HepG2 (cell line): ENCODE measurements at regions not wholly inside any gene's neighbourhood (a gene's known extent, or its start where the extent isn't known, plus 50 kb on each side); places are given as distances from the start of the nearest gene placed in this dataset.

ENCODE experiments used
- ATAC-seq: fragments of 200-7000 bp; cut with Tn5 transposase; 3 replicates; pipeline ENCODE4 v1.9.1; 2020; ENCODE audit warnings: mild to moderate bottlenecking, moderate library complexity
- BruUV-seq: library from RNA; stranded (reverse); fragments of 400-500 nt; replicated peaks from 2 replicates; lab custom pipeline; 2021; lab: Mats Ljungman, UMichigan
- CTCF ChIA-PET: fragments of 300-600 bp; formaldehyde crosslinking; extraction: SDS; loops from one replicate; lab custom pipeline; 2021; ENCODE audit warnings: low total read pairs, inconsistent platforms, low intra/inter-chr PET ratio; lab: Yijun Ruan, JAX
- POLR2A ChIA-PET: fragments of 350-600 bp; sonication (Branson Sonifier 250); formaldehyde crosslinking; loops from one replicate; lab custom pipeline; 2020; ENCODE audit warnings: antibody characterized with exemption, inconsistent platforms; lab: Yijun Ruan, JAX
- DNase-seq: peaks from one replicate; pipeline ENCODE4 v3.0.0-alpha.2; 2015; ENCODE audit warnings: low spot score
- FAIRE-seq: peaks from 3 replicates; lab custom pipeline; 2011; peaks lifted over from hg19 to GRCh38; lab: Jason Lieb, UNC
- H2AFZ ChIP-seq: one replicate; pipeline ENCODE4 v1.6.1; 2011; ENCODE audit warnings: low read length, inconsistent platforms
- H3K27ac ChIP-seq: fragments of 300-600 bp; 3 replicates; pipeline ENCODE4 v1.8.0; 2011; ENCODE audit warnings: mixed run types, mild to moderate bottlenecking, mixed read lengths, low read length, inconsistent platforms; ENCODE audit not compliant: insufficient read depth; ENCODE audit errors: extremely low read length
- H3K27me3 ChIP-seq, 2 experiments: fragments of 200-600 bp in 1 of 2; 2 replicates in 1 of 2; 3 replicates in 1 of 2; pipeline versions ENCODE4 v1.6.0 to v1.8.0; 2011; ENCODE audit warnings: low read length in 2 of 2, mild to moderate bottlenecking in 2 of 2, moderate library complexity in 2 of 2, inconsistent platforms in 1 of 2; ENCODE audit not compliant: insufficient read depth in 2 of 2, control insufficient read depth in 1 of 2
- H3K36me3 ChIP-seq, 2 experiments: fragments of 200-600 bp in 1 of 2; replicated peaks in 1 of 2; 2 replicates in 1 of 2; 3 replicates in 1 of 2; pipeline versions ENCODE4 v1.5.1 to v1.8.0; 2011; ENCODE audit warnings: low read length in 2 of 2, inconsistent platforms in 1 of 2; ENCODE audit not compliant: insufficient read depth in 2 of 2, control insufficient read depth in 1 of 2
- H3K4me1 ChIP-seq: 2 replicates; pipeline ENCODE4 v1.5.1; 2012; ENCODE audit warnings: low read length, inconsistent platforms; ENCODE audit not compliant: insufficient read depth
- H3K4me2 ChIP-seq: 2 replicates; pipeline ENCODE4 v1.6.0; 2011; ENCODE audit warnings: low read depth, low read length, inconsistent platforms
- H3K4me3 ChIP-seq, 3 experiments: fragments of 200-600 bp in 1 of 3; sonication (generic), shearing (Covaris generic) in 1 of 3; replicated peaks in 1 of 3; 2 replicates each; pipeline ENCODE4 v1.5.1; 2011 to 2016; ENCODE audit warnings: low read length in 3 of 3, inconsistent platforms in 2 of 3, low read depth in 2 of 3, mild to moderate bottlenecking in 2 of 3, control low read depth in 1 of 3, mixed read lengths in 1 of 3; ENCODE audit not compliant: insufficient read depth in 1 of 3
- H3K79me2 ChIP-seq: one replicate; pipeline ENCODE4 v1.6.1; 2011; ENCODE audit warnings: low read length, inconsistent platforms; ENCODE audit not compliant: insufficient read depth
- H3K9ac ChIP-seq: 2 replicates; pipeline ENCODE4 v1.6.0; 2011; ENCODE audit warnings: mild to moderate bottlenecking, low read depth, low read length, inconsistent platforms; ENCODE audit not compliant: insufficient read depth
- H3K9me3 ChIP-seq: 2 replicates; pipeline ENCODE4 v1.5.1; 2012; ENCODE audit warnings: mild to moderate bottlenecking, low read length
- H4K20me1 ChIP-seq: 2 replicates; pipeline ENCODE4 v1.6.0; 2011; ENCODE audit warnings: inconsistent platforms, mild to moderate bottlenecking, low read length, moderate library complexity; ENCODE audit not compliant: insufficient read depth
- ARID2 ChIP-seq: sonication (generic); formaldehyde crosslinking; IDR thresholded peaks from 2 replicates; pipeline ENCODE4 v1.8.1; 2022; ENCODE audit warnings: mild to moderate bottlenecking, missing genetic modification reagents, borderline replicate concordance
- DDIT3 ChIP-seq: sonication (generic); formaldehyde crosslinking; IDR thresholded peaks from 2 replicates; pipeline ENCODE4 v1.4.0; 2020; ENCODE audit warnings: mild to moderate bottlenecking, missing genetic modification reagents
- ETV5 ChIP-seq: IDR thresholded peaks from 2 replicates; pipeline ENCODE4 v1.6.1; 2018; ENCODE audit warnings: missing biosample characterization, missing genetic modification reagents, inconsistent platforms, borderline replicate concordance
- FIP1L1 ChIP-seq: fragments of 200-400 bp; formaldehyde crosslinking; IDR thresholded peaks from 2 replicates; pipeline ENCODE4 v1.6.1; 2018; ENCODE audit warnings: low read depth, mild to moderate bottlenecking, low read length, moderate library complexity, borderline replicate concordance; ENCODE audit not compliant: insufficient read depth
- FOXP4 ChIP-seq: sonication (generic); formaldehyde crosslinking; IDR thresholded peaks from 2 replicates; pipeline ENCODE4 v1.4.0; 2020; ENCODE audit warnings: missing genetic modification reagents
- IRF1 ChIP-seq: sonication (generic); formaldehyde crosslinking; IDR thresholded peaks from 2 replicates; pipeline ENCODE4 v1.4.0; 2020; ENCODE audit warnings: low read depth, mild to moderate bottlenecking, missing genetic modification reagents
- NCOA2 ChIP-seq: sonication (generic); formaldehyde crosslinking; IDR thresholded peaks from 2 replicates; pipeline ENCODE4 v1.8.0; 2022; ENCODE audit warnings: inconsistent platforms
- NFE2 ChIP-seq: sonication (generic); formaldehyde crosslinking; IDR thresholded peaks from 2 replicates; pipeline ENCODE4 v1.4.0; 2020; ENCODE audit warnings: missing genetic modification reagents
- RORA ChIP-seq: sonication (generic); formaldehyde crosslinking; IDR thresholded peaks from 2 replicates; pipeline ENCODE4 v1.5.0; 2020; ENCODE audit warnings: mild to moderate bottlenecking, missing genetic modification reagents, moderate library complexity
- SMAD1 ChIP-seq: sonication (generic); formaldehyde crosslinking; IDR thresholded peaks from 2 replicates; pipeline ENCODE4 v1.4.0; 2020; ENCODE audit warnings: missing genetic modification reagents, low read depth, mild to moderate bottlenecking, borderline replicate concordance
- SRY ChIP-seq: sonication (generic); formaldehyde crosslinking; IDR thresholded peaks from 2 replicates; pipeline ENCODE4 v1.8.0; 2022; ENCODE audit warnings: mild to moderate bottlenecking, missing genetic modification reagents
- ZNF557 ChIP-seq: sonication (generic); formaldehyde crosslinking; IDR thresholded peaks from 2 replicates; pipeline ENCODE4 v1.4.0; 2020; ENCODE audit warnings: missing genetic modification reagents
- WGBS: methylation state at CpG from one replicate; pipeline ENCODE4 v1.1.6; 2017; ENCODE audit warnings: low lambda C conversion rate; 5-methylcytosine and 5-hydroxymethylcytosine counted together
- in situ Hi-C: cut with HindIII; loops from 2 replicates; pipeline ENCODE4 v1.10.0; 2017; ENCODE audit warnings: low pct_unique_long_range_greater_than_20kb; ENCODE audit not compliant: extremely low pct_ligation_motif_present
- intact Hi-C: fragments of 100-400 bp; cut with micrococcal nuclease; formaldehyde crosslinking; loops from one replicate; pipeline ENCODE4 v1.10.0; 2022; ENCODE audit not compliant: unreplicated experiment

GRCh38 chr17:27980043-27980442 is 62.4 kb upstream of the NLK start:
- WGBS, result 42% methylated on average over 3 of the region's 3 CpGs
- Histone ChIP-seq H3K9me3 (no peaks in the 10 kb centered on the region), H2AFZ (no peak overlapping the region), H3K4me1 (peaks cover 7% of the 10 kb centered on the region), H3K36me3 (no peaks in the 10 kb centered on the region), H3K79me2 (no peaks in the 10 kb centered on the region), H4K20me1 (no peaks in the 10 kb centered on the region)
- ChIA-PET CTCF (no interaction called here), POLR2A (no interaction called here)
- FAIRE-seq, result no peak
- no peak for DNase-seq
- in situ Hi-C loops, result no loop called here
- no peak for TF ChIP-seq NCOA2 (CRISPR knock-in tag)
- TF ChIP-seq FIP1L1, result no peak
- no peak for TF ChIP-seq FOXP4 (CRISPR knock-in tag)
- TF ChIP-seq SMAD1 (CRISPR knock-in tag), result no peak
- TF ChIP-seq ZNF557, result no peak
- no peak for TF ChIP-seq RORA
- no peak for TF ChIP-seq SRY (CRISPR knock-in tag)
- no peak for TF ChIP-seq ARID2
- TF ChIP-seq ETV5, result no peak
- TF ChIP-seq IRF1 (CRISPR knock-in tag), result no peak
- TF ChIP-seq NFE2, result no peak
- no peak for TF ChIP-seq DDIT3 (CRISPR knock-in tag)
- TF ChIP-seq, all 625 proteins: peak for 0
- no peak for ATAC-seq
- H3K27ac ChIP-seq, result no peak overlapping the region
- H3K4me3 ChIP-seq, result no peak overlapping the region
- no peak overlapping the region for H3K4me2 ChIP-seq
- intact Hi-C loops, result no loop called here
- no peaks in the 10 kb centered on the region; a peak in 1 of 5 replicates for H3K27me3 ChIP-seq
- no peak overlapping the region for H3K9ac ChIP-seq
- BruUV-seq, result no TSS peak
